NCI-H510A (cell line): ENCODE measurements at regions not wholly inside any gene's neighbourhood (a gene's known extent, or its start where the extent isn't known, plus 50 kb on each side); places are given as distances from the start of the nearest gene placed in this dataset.

ENCODE experiments used
- DNase-seq: peaks from one replicate; lab custom pipeline; 2025; lab: John Stamatoyannopoulos, UW

- DNase-seq: no peak
These were observed 344.1 kb upstream of the TRAM1L1 start for GRCh38 chr4:117429506-117429905.

DNA sequence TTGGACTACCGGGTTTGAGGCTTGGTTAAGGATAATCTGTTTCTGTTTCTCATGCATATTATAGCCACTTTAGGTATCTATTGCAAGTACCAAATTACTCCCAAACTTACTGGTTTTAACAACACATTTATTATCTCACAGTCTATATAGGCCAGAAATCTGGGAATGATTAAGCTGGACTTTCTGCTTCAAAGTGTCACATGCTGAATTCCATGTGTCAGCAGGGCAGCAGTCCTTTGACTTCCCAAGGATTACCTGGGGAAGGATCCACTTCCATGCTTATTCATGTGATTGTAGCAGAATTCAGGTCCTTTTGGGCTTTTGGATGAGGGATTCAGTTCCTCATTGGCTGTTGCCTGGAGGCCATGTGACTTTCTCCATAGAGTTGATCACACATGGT is 349.0 kb upstream of the TRAM1L1 start:
- no peak for DNase-seq

DNA sequence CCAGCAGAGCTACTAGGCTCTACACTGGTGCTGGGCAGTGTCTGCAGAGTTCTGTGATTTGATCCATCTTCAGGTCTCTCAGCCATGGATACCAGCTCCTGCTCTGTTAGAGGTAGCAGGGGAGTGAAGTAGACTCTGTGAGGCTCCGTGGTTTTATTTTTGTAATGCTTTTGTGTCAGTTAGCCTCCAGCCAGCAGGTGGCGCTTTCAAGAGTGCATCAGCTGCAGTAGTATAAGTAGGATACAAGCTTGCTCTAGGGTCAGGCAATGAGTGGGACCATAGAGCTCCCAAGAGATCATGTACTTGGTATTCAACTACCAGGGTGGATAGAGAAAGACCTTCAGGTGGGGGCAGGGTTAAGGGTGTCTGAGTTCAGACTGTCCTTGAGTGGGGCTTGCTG is 362.5 kb upstream of the TRAM1L1 start:
- no peak for DNase-seq

- DNase-seq: no peak
These were observed 369.7 kb upstream of the TRAM1L1 start for GRCh38 chr4:117455088-117455487.

GRCh38 chr4:117466388-117466787 is 381.0 kb upstream of the TRAM1L1 start:
- DNase-seq: no peak

- DNase-seq: no peak
These were observed 382.0 kb upstream of the TRAM1L1 start for GRCh38 chr4:117467404-117467803.

DNA sequence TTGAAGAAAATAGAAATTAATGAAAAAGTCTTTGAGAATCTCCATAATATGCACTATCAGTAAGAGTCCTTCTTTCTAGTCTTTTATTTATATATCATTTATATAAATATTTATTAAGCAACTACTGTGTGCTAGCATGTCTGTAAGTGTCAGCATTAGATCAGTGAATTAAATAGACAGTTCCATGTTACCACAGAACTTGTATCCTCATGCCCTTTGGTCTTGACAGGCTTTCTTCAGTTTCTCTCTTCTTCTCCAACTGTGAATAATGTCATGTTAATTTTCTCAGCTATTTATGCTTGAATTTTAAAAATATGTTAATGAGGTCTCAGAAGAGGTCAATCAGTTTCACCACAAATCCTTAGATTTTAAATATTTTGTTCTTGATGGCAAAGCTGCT is 389.6 kb upstream of the TRAM1L1 start:
- no peak for DNase-seq

GRCh38 chr4:117477925-117478324 is 392.5 kb upstream of the TRAM1L1 start:
- DNase-seq: no peak

GRCh38 chr4:117478702-117479101 is 393.3 kb upstream of the TRAM1L1 start:
- no peak for DNase-seq

DNA sequence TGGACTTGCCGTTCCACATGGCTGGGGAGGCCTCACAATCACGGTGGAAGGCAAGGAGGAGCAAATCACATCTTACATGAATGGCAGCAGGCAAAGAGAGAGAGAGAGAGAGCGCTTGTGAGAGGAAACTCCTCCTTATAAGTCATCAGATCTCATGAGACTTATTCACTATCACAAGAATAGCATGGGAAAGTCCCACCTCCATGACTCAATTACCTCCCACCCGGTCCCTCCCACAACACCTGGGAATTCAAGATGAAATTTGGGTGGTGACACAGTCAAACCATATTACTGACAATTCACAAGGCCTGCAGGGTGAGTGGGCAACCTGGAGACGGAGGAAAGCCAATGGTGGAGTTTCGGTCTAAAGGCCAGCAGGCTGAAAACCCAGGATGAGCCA is 394.3 kb upstream of the TRAM1L1 start:
- DNase-seq: no peak

DNA sequence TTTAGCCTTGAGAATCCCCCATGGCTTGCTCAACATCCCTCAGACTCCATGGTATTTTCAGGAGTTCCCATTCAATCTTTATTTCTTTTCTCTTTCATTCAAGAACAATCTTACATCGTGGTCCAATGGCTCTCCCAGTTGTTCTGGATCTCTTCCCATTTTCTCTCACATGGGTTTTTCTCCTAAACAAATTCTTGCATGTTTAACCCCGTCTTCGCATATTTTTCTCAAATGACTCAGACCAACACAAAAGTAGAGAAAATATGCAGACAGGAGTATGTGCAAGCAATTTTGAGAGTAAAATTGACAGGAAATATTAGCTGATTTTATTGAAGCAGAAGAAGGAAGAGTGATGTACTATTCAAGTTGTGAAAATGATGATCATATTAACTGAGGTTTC is 396.4 kb upstream of the TRAM1L1 start:
- DNase-seq: no peak

DNA sequence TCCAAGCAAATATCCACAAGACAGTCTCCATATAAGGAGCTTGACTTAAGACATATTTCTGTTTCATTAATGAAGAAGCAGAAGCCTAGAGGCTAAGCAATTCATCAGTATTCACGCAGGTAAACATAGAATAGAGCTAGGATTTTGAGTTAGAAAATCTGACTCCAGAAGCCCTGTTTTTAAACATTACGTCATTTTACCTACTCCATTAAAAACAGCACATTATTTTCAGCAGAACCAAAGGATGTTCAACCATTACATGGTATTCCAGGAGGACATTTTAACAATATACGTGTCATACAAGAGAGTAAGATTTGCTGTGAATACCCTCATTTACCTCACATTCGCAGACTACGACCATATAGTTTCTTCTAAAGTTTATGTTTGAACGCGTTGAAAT is 403.3 kb upstream of the TRAM1L1 start:
- DNase-seq: no peak

DNA sequence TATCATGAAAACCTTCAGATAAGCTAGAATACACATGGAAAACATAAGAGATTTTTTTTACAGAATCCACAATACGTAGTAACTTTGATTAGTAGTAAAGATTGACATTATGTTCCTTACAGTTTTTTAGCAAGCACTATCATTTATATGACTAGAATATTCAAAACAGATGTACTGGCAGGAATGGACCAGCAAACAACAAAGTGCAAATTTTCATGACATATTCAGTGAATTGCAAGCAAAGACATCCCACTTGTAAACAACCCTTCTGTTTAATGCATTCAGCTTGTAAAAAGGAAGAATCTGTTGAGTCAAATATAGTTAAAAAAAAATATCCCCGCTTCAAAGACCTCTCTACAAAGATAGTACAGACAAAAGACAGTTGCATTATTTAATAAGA is 403.7 kb upstream of the TRAM1L1 start:
- no peak for DNase-seq

DNA sequence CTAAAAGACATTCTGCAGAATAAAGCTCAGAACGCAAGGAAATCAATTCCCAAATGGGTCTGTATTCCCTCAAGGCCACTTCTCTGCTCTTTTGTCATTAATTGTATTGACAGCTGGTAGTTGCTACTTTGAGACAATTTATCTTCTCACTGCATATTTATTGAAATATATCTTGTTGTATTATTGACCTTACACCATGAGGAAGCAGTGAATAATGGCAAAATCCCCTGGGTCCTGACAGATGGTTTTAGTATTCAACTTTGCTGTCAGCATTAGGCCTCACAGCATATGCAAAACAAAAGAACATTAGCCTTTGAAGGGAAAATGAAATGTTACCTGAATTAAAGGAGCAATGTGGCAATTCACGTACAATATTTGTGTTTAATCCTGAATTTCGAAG is 406.1 kb upstream of the TRAM1L1 start:
- no peak for DNase-seq

GRCh38 chr4:117495802-117496201 is 410.4 kb upstream of the TRAM1L1 start:
- DNase-seq: no peak

GRCh38 chr4:117512414-117512813 is 427.0 kb upstream of the TRAM1L1 start:
- DNase-seq: no peak

DNA sequence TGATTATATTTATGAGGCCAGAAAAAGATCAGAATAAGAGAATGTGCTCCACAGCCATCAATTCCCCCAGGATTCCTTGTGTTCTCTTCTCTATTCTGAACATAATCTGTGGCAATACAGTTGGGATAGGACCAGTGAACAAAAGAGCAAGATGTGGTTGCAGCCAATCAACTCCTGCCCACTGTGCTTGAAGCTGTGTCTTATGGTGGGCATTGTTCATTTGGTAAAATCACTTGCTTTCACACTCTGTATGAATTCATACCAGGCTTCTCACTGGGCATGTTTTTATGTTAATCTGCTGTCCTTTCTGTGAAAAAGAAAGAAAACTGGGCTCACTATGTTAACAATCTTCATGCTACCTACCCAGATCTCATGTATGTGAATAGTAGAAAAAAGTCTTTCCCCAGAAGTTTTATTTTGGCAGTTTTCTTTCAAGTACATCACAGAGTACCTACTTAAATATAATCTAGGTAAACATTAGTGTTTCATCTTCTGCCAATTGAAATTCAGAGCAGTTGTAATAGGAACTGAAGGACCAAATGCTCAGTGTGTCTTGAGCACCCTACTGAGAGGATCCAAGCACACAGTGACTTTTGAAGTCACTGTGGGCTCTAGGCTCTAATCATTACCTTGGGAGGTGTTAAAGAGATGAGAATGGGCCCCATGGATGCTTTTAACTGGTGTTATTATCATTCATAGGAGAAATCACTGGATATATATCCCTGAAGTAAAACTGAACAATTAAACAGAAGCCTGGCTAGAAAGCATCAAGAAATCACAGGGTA is 429.2 kb upstream of the TRAM1L1 start:
- DNase-seq: no peak

DNA sequence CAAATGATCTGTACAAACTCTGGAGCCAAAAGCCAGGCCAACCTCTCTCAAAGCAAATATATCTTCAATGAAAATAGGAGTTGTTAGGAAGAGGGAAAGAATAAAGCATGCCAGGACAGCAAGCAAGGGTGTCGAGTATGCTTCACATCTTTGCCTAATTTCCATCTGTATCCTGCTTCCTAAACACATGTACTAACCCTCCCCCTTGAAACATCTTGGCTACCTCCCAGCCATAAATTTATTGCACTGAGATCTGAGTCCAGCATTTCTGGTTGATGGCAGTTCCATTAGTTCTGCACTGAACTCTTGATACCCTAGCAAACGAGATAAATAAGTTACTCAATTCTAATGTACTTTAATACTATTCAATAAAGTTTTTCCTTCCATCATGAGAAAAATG is 430.5 kb upstream of the TRAM1L1 start:
- no peak for DNase-seq

- DNase-seq: no peak
These were observed 442.2 kb upstream of the TRAM1L1 start for GRCh38 chr4:117527601-117528000.

GRCh38 chr4:117529401-117529800 is 444.0 kb upstream of the TRAM1L1 start:
- DNase-seq: no peak

DNA sequence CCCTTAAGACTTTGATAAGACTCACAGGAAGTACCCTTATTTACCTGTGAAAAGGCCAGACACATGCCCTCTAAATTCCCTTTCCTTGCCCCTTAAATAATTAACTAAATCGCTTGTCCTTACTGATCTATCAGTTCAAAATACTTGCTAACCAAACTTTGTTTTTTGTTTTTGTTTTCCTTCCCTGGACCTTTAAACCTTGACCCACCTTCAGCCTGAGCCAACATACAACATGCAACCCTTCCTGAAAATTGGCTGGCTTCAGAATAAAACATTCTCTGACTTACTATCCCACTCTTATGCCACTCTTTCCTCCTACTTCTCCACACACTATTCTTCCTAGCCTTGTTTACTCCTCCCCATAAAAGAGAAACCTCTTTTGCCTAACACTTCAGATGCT is 448.1 kb upstream of the TRAM1L1 start:
- no peak for DNase-seq

- no peak for DNase-seq
These were observed 459.7 kb upstream of the TRAM1L1 start for GRCh38 chr4:117545039-117545438.

GRCh38 chr4:117549524-117549923 is 464.1 kb upstream of the TRAM1L1 start:
- DNase-seq: no peak

GRCh38 chr4:117550085-117550484 is 464.7 kb upstream of the TRAM1L1 start:
- DNase-seq: no peak
